GM19238 (cell line): ENCODE measurements at regions not wholly inside any gene's neighbourhood (a gene's known extent, or its start where the extent isn't known, plus 50 kb on each side); places are given as distances from the start of the nearest gene placed in this dataset.
"Not testable (repeated sequence)": the region's sequence is repeated elsewhere in the genome, so short reads cannot be mapped to it uniquely, and the experiment has no call there.

Experiments
- DNase-seq: peaks from one replicate; pipeline ENCODE4 v3.0.0; 2011; ENCODE audit warnings: low spot score; ENCODE audit not compliant: insufficient read length

- not testable (repeated sequence) for DNase-seq
Observed at GRCh38 chr14:22344209-22344608, 244.8 kb downstream of the DAD1 start.

GRCh38 chr14:22341049-22341448 lies 248.0 kb downstream of the DAD1 start:
- no peak for DNase-seq

- DNase-seq, result no peak
Observed at GRCh38 chr14:22338917-22339715, 249.9 kb downstream of the DAD1 start.

- no peak for DNase-seq
Observed at GRCh38 chr14:22338381-22338780, 250.6 kb downstream of the DAD1 start.

- DNase-seq, result no peak
Observed at GRCh38 chr14:22337938-22338337, 251.1 kb downstream of the DAD1 start.

GRCh38 chr14:22337521-22337920 lies 251.5 kb downstream of the DAD1 start:
- no peak for DNase-seq

- no peak for DNase-seq
Observed at GRCh38 chr14:22336031-22336430, 253.0 kb downstream of the DAD1 start.

GRCh38 chr14:22334627-22335026 lies 254.4 kb downstream of the DAD1 start:
- DNase-seq, result no peak

- DNase-seq, result no peak
Observed at GRCh38 chr14:22334275-22334577, 254.8 kb downstream of the DAD1 start.

GRCh38 chr14:22333422-22334274 lies 255.4 kb downstream of the DAD1 start:
- no peak for DNase-seq

- DNase-seq, result no peak
Observed at GRCh38 chr14:22332686-22333421, 256.2 kb downstream of the DAD1 start.

GRCh38 chr14:22329371-22329770 lies 259.7 kb downstream of the DAD1 start:
- no peak for DNase-seq

- no peak for DNase-seq
Observed at GRCh38 chr14:22325676-22326400, 263.2 kb downstream of the DAD1 start.

GRCh38 chr14:22320362-22320750 lies 268.7 kb downstream of the DAD1 start:
- no peak for DNase-seq

GRCh38 chr14:22319526-22320361 lies 269.3 kb downstream of the DAD1 start:
- DNase-seq, result no peak

- DNase-seq, result no peak
Observed at GRCh38 chr14:22318951-22319350, 270.1 kb downstream of the DAD1 start.

GRCh38 chr14:22316473-22316872 lies 272.6 kb downstream of the DAD1 start:
- DNase-seq, result no peak

GRCh38 chr14:22315336-22315735 lies 273.7 kb downstream of the DAD1 start:
- no peak for DNase-seq

- peak; percentile 16 for DNase-seq
Observed at GRCh38 chr14:22314183-22314820, 274.7 kb downstream of the DAD1 start.
